HG03045 (cell line): ENCODE measurements at regions not wholly inside any gene's neighbourhood (a gene's known extent, or its start where the extent isn't known, plus 50 kb on each side); places are given as distances from the start of the nearest gene placed in this dataset.
"Not testable (repeated sequence)": the region's sequence is repeated elsewhere in the genome, so short reads cannot be mapped to it uniquely, and the experiment has no call there.

Experiments
- ATAC-seq: cut with Tn5 transposase; IDR thresholded peaks from one replicate; pipeline ENCODE4 v1.9.1; 2021; ENCODE audit warnings: mild to moderate bottlenecking, moderate library complexity; ENCODE audit not compliant: unreplicated experiment

GRCh38 chr4:131883181-131883580 is 1265.9 kb upstream of the PCDH10 start:
- not testable (repeated sequence) for ATAC-seq

- ATAC-seq = not testable (repeated sequence)
These were observed 1223.4 kb upstream of the PCDH10 start for GRCh38 chr4:131925662-131926061.

- ATAC-seq = not testable (repeated sequence)
These were observed 1181.4 kb upstream of the PCDH10 start for GRCh38 chr4:131967646-131968045.

GRCh38 chr4:131974730-131975129 is 1174.4 kb upstream of the PCDH10 start:
- ATAC-seq = no peak

GRCh38 chr4:131975276-131976132 is 1173.6 kb upstream of the PCDH10 start:
- ATAC-seq = not testable (repeated sequence)

- not testable (repeated sequence) for ATAC-seq
These were observed 1172.7 kb upstream of the PCDH10 start for GRCh38 chr4:131976133-131977002.

- no peak for ATAC-seq
These were observed 1171.0 kb upstream of the PCDH10 start for GRCh38 chr4:131978120-131978519.

GRCh38 chr4:131989576-131989975 is 1159.5 kb upstream of the PCDH10 start:
- ATAC-seq = no peak

- no peak for ATAC-seq
These were observed 1147.6 kb upstream of the PCDH10 start for GRCh38 chr4:132001542-132001941.

- no peak for ATAC-seq
These were observed 1145.5 kb upstream of the PCDH10 start for GRCh38 chr4:132003593-132003992.

- no peak for ATAC-seq
These were observed 1133.8 kb upstream of the PCDH10 start for GRCh38 chr4:132015321-132015720.

GRCh38 chr4:132016703-132017350 is 1132.3 kb upstream of the PCDH10 start:
- no peak for ATAC-seq

- ATAC-seq = no peak
These were observed 1122.9 kb upstream of the PCDH10 start for GRCh38 chr4:132026166-132026565.

GRCh38 chr4:132026816-132027215 is 1122.3 kb upstream of the PCDH10 start:
- ATAC-seq = no peak

- ATAC-seq = no peak
These were observed 1092.6 kb upstream of the PCDH10 start for GRCh38 chr4:132056496-132056895.

GRCh38 chr4:132059227-132059626 is 1089.9 kb upstream of the PCDH10 start:
- ATAC-seq = no peak

- no peak for ATAC-seq
These were observed 1086.4 kb upstream of the PCDH10 start for GRCh38 chr4:132062611-132063239.

- ATAC-seq = no peak
These were observed 1085.3 kb upstream of the PCDH10 start for GRCh38 chr4:132063829-132064228.

GRCh38 chr4:132065940-132066495 is 1083.1 kb upstream of the PCDH10 start:
- ATAC-seq = no peak

GRCh38 chr4:132071815-132072214 is 1077.3 kb upstream of the PCDH10 start:
- no peak for ATAC-seq
